HEK293 (cell line): ENCODE measurements at regions not wholly inside any gene's neighbourhood (a gene's known extent, or its start where the extent isn't known, plus 50 kb on each side); places are given as distances from the start of the nearest gene placed in this dataset.

ENCODE experiments used
- CTCF ChIA-PET: fragments of 350-600 bp; formaldehyde crosslinking; extraction: SDS; loops from one replicate; lab custom pipeline; 2021; ENCODE audit warnings: antibody characterized with exemption; lab: Yijun Ruan, JAX
- POLR2A ChIA-PET: fragments of 300-600 bp; formaldehyde crosslinking; extraction: SDS; loops from one replicate; lab custom pipeline; 2020; ENCODE audit warnings: antibody characterized with exemption, inconsistent platforms; lab: Yijun Ruan, JAX
- H3K27ac ChIP-seq: fragments of 200-500 bp; sonication (Bioruptor generic); 2 replicates; pipeline ENCODE4 v1.5.1; 2014; ENCODE audit warnings: low read depth, low read length, control low read depth, inconsistent platforms; ENCODE audit errors: extremely low read depth
- H3K36me3 ChIP-seq, 2 experiments: fragments of 200-500 bp in 1 of 2; sonication (Bioruptor generic) in 1 of 2; 1 replicate in 1 of 2; 2 replicates in 1 of 2; pipeline ENCODE4 v1.5.1; 2014 to 2017; ENCODE audit warnings: inconsistent platforms in 2 of 2, low read length in 2 of 2; ENCODE audit not compliant: control insufficient read depth in 2 of 2, insufficient read depth in 1 of 2
- H3K4me1 ChIP-seq: fragments of 200-500 bp; sonication (Bioruptor generic); 2 replicates; pipeline ENCODE4 v1.5.1; 2014; ENCODE audit warnings: mild to moderate bottlenecking, low read length, inconsistent platforms; ENCODE audit not compliant: control insufficient read depth, insufficient read depth
- H3K4me3 ChIP-seq: 2 replicates; pipeline ENCODE4 v1.5.1; 2011; ENCODE audit warnings: low read depth, mild to moderate bottlenecking, control low read depth, low read length, moderate library complexity
- H3K9me3 ChIP-seq: fragments of 200-500 bp; sonication (Bioruptor generic); 2 replicates; pipeline ENCODE4 v1.5.1; 2014; ENCODE audit warnings: low read depth, low read length, inconsistent platforms; ENCODE audit not compliant: control insufficient read depth, insufficient read depth
- EGR2 ChIP-seq: fragments of 450-650 bp; formaldehyde crosslinking; IDR thresholded peaks from 2 replicates; pipeline ENCODE4 v1.5.1; 2016; ENCODE audit warnings: low read depth, missing biosample characterization, missing genetic modification characterization
- GLI4 ChIP-seq: fragments of 450-650 bp; formaldehyde crosslinking; IDR thresholded peaks from 2 replicates; pipeline ENCODE4 v1.5.1; 2016; ENCODE audit warnings: missing biosample characterization, missing genetic modification characterization
- GLIS1 ChIP-seq: fragments of 450-650 bp; formaldehyde crosslinking; IDR thresholded peaks from 2 replicates; pipeline ENCODE4 v1.5.1; 2016; ENCODE audit warnings: missing biosample characterization, missing genetic modification characterization
- SP3 ChIP-seq: fragments of 450-650 bp; formaldehyde crosslinking; IDR thresholded peaks from 2 replicates; pipeline ENCODE4 v1.5.1; 2016; ENCODE audit warnings: missing biosample characterization, missing genetic modification characterization
- ZNF132 ChIP-seq: fragments of 450-650 bp; formaldehyde crosslinking; IDR thresholded peaks from 2 replicates; pipeline ENCODE4 v1.5.1; 2017; ENCODE audit warnings: missing biosample characterization, missing genetic modification characterization, borderline replicate concordance
- ZNF133 ChIP-seq: fragments of 450-650 bp; formaldehyde crosslinking; IDR thresholded peaks from 2 replicates; pipeline ENCODE4 v1.5.1; 2016; ENCODE audit warnings: missing biosample characterization, missing genetic modification characterization
- ZNF19 ChIP-seq: fragments of 450-650 bp; formaldehyde crosslinking; IDR thresholded peaks from 2 replicates; pipeline ENCODE4; 2016; ENCODE audit warnings: missing biosample characterization, missing genetic modification characterization, low read depth
- ZNF221 ChIP-seq: fragments of 450-650 bp; formaldehyde crosslinking; IDR thresholded peaks from 2 replicates; pipeline ENCODE4 v1.5.1; 2017; ENCODE audit warnings: missing biosample characterization, missing genetic modification characterization, borderline replicate concordance
- ZNF311 ChIP-seq: fragments of 450-650 bp; formaldehyde crosslinking; IDR thresholded peaks from 2 replicates; pipeline ENCODE4 v1.5.1; 2017; ENCODE audit warnings: missing biosample characterization, missing genetic modification characterization, borderline replicate concordance
- ZNF548 ChIP-seq: fragments of 450-650 bp; formaldehyde crosslinking; IDR thresholded peaks from 2 replicates; pipeline ENCODE4 v1.5.1; 2016; ENCODE audit warnings: missing biosample characterization, missing genetic modification characterization
- ZNF561 ChIP-seq: fragments of 450-650 bp; IDR thresholded peaks from 2 replicates; pipeline ENCODE4 v1.5.1; 2018; ENCODE audit warnings: missing biosample characterization, missing genetic modification characterization, borderline replicate concordance
- ZNF571 ChIP-seq: fragments of 450-650 bp; formaldehyde crosslinking; IDR thresholded peaks from 2 replicates; pipeline ENCODE4 v1.5.0; 2017; ENCODE audit warnings: missing biosample characterization, missing genetic modification characterization
- ZNF624 ChIP-seq: fragments of 450-650 bp; formaldehyde crosslinking; IDR thresholded peaks from 2 replicates; pipeline ENCODE4 v1.5.1; 2017; ENCODE audit warnings: missing biosample characterization, missing genetic modification characterization
- ZNF664 ChIP-seq: fragments of 450-650 bp; formaldehyde crosslinking; IDR thresholded peaks from 2 replicates; pipeline ENCODE4 v1.5.1; 2016; ENCODE audit warnings: missing biosample characterization, missing genetic modification characterization
- ZNF707 ChIP-seq: fragments of 450-650 bp; formaldehyde crosslinking; IDR thresholded peaks from 2 replicates; pipeline ENCODE4 v1.5.1; 2016; ENCODE audit warnings: missing biosample characterization, missing genetic modification characterization
- ZNF777 ChIP-seq: fragments of 450-650 bp; formaldehyde crosslinking; IDR thresholded peaks from 2 replicates; pipeline ENCODE4 v1.5.1; 2017; ENCODE audit warnings: missing biosample characterization, missing genetic modification characterization, borderline replicate concordance
- TF ChIP-seq, protein P1 (sequence below): IDR thresholded peaks from 2 replicates; pipeline ENCODE4 v1.6.1; 2011; ENCODE audit warnings: mild to moderate bottlenecking, low read depth, low read length, borderline replicate concordance
- TF ChIP-seq, protein P2 (sequence below): fragments of 450-650 bp; formaldehyde crosslinking; conservative IDR thresholded peaks from 2 replicates; pipeline ENCODE4 v1.5.1; 2016; ENCODE audit warnings: low read depth, missing biosample characterization, missing genetic modification characterization
- TF ChIP-seq, protein P3 (sequence below): fragments of 450-650 bp; formaldehyde crosslinking; IDR thresholded peaks from 2 replicates; pipeline ENCODE4 v1.5.1; 2017; ENCODE audit warnings: missing biosample characterization, missing genetic modification characterization
- TF ChIP-seq, protein P4 (sequence below): fragments of 450-650 bp; formaldehyde crosslinking; IDR thresholded peaks from 2 replicates; pipeline ENCODE4 v1.5.1; 2017; ENCODE audit warnings: missing biosample characterization, missing genetic modification characterization
- TF ChIP-seq, protein P5 (sequence below): fragments of 450-650 bp; formaldehyde crosslinking; IDR thresholded peaks from 2 replicates; pipeline ENCODE4 v1.5.1; 2016; ENCODE audit warnings: missing biosample characterization, missing genetic modification characterization, borderline replicate concordance

DNA sequence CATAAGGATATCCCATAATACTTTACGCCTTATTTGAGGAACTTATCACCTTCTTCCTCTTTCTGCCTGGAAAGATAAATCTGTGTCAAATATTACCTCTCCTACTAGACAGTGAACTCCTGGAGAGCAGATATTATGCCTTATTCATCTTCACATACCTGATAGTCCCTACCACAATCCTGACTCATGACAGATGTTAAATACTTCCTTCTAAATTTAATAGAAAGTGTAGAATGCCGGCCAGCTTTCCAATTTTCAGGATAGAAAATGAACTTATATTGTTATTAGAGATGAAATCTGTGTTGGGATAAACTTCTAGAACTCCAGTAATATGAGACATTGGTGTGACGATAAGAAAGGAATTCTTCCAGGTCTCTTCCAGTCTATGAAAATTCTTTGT, 89.0 kb downstream of the GCNT4 start (continued):
- TF ChIP-seq ZNF311 (tag by site-specific recombination) (no peak), ZNF624 (tag by site-specific recombination) (no peak), SP3 (tag by site-specific recombination) (no peak), ZNF664 (tag by site-specific recombination) (no peak)
- TF ChIP-seq, protein P1, sequence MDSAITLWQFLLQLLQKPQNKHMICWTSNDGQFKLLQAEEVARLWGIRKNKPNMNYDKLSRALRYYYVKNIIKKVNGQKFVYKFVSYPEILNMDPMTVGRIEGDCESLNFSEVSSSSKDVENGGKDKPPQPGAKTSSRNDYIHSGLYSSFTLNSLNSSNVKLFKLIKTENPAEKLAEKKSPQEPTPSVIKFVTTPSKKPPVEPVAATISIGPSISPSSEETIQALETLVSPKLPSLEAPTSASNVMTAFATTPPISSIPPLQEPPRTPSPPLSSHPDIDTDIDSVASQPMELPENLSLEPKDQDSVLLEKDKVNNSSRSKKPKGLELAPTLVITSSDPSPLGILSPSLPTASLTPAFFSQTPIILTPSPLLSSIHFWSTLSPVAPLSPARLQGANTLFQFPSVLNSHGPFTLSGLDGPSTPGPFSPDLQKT, result no peak
- TF ChIP-seq, protein P2, sequence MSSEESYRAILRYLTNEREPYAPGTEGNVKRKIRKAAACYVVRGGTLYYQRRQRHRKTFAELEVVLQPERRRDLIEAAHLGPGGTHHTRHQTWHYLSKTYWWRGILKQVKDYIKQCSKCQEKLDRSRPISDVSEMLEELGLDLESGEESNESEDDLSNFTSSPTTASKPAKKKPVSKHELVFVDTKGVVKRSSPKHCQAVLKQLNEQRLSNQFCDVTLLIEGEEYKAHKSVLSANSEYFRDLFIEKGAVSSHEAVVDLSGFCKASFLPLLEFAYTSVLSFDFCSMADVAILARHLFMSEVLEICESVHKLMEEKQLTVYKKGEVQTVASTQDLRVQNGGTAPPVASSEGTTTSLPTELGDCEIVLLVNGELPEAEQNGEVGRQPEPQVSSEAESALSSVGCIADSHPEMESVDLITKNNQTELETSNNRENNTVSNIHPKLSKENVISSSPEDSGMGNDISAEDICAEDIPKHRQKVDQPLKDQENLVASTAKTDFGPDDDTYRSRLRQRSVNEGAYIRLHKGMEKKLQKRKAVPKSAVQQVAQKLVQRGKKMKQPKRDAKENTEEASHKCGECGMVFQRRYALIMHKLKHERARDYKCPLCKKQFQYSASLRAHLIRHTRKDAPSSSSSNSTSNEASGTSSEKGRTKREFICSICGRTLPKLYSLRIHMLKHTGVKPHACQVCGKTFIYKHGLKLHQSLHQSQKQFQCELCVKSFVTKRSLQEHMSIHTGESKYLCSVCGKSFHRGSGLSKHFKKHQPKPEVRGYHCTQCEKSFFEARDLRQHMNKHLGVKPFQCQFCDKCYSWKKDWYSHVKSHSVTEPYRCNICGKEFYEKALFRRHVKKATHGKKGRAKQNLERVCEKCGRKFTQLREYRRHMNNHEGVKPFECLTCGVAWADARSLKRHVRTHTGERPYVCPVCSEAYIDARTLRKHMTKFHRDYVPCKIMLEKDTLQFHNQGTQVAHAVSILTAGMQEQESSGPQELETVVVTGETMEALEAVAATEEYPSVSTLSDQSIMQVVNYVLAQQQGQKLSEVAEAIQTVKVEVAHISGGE (tag by site-specific recombination), result no peak

DNA sequence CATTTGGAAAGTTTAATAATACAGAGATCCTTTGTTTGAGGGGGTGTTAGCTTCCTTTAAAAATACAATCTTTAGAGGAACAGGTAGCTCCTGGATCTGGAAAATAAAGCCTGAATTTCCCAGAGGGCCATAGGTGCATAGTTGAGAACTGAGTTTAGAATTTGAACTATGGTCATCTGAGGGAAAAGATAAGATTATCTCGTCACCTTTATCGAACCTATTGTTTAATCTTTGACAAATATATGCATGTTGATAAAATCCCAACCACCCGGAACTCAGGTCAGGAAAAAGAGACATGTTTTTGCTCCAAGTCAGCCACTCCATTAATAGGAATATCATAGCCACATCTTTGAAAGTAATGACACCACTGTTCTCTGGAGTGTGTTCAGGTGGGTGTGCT, 91.7 kb upstream of the FAM169A start:
- Histone ChIP-seq H3K4me3 (no peak overlapping the region), H3K27ac (no peak overlapping the region), H3K36me3 (no peaks in the 10 kb centered on the region), H3K9me3 (no peaks in the 10 kb centered on the region), H3K4me1 (no peaks in the 10 kb centered on the region)
- CTCF ChIA-PET, result no interaction called here
- POLR2A ChIA-PET, result no interaction called here
- TF ChIP-seq ZNF132 (no peak), ZNF221 (tag by site-specific recombination) (no peak), GLIS1 (tag by site-specific recombination) (no peak), EGR2 (no peak), ZNF707 (tag by site-specific recombination) (no peak), ZNF133 (tag by site-specific recombination) (no peak), ZNF571 (tag by site-specific recombination) (no peak), ZNF548 (tag by site-specific recombination) (no peak), ZNF19 (no peak), ZNF777 (tag by site-specific recombination) (no peak), GLI4 (tag by site-specific recombination) (no peak), ZNF561 (no peak)
- TF ChIP-seq, protein P3, sequence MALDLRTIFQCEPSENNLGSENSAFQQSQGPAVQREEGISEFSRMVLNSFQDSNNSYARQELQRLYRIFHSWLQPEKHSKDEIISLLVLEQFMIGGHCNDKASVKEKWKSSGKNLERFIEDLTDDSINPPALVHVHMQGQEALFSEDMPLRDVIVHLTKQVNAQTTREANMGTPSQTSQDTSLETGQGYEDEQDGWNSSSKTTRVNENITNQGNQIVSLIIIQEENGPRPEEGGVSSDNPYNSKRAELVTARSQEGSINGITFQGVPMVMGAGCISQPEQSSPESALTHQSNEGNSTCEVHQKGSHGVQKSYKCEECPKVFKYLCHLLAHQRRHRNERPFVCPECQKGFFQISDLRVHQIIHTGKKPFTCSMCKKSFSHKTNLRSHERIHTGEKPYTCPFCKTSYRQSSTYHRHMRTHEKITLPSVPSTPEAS (tag by site-specific recombination), result no peak
- TF ChIP-seq, protein P4, sequence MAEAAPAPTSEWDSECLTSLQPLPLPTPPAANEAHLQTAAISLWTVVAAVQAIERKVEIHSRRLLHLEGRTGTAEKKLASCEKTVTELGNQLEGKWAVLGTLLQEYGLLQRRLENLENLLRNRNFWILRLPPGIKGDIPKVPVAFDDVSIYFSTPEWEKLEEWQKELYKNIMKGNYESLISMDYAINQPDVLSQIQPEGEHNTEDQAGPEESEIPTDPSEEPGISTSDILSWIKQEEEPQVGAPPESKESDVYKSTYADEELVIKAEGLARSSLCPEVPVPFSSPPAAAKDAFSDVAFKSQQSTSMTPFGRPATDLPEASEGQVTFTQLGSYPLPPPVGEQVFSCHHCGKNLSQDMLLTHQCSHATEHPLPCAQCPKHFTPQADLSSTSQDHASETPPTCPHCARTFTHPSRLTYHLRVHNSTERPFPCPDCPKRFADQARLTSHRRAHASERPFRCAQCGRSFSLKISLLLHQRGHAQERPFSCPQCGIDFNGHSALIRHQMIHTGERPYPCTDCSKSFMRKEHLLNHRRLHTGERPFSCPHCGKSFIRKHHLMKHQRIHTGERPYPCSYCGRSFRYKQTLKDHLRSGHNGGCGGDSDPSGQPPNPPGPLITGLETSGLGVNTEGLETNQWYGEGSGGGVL (tag by site-specific recombination), result no peak
- TF ChIP-seq, protein P5, sequence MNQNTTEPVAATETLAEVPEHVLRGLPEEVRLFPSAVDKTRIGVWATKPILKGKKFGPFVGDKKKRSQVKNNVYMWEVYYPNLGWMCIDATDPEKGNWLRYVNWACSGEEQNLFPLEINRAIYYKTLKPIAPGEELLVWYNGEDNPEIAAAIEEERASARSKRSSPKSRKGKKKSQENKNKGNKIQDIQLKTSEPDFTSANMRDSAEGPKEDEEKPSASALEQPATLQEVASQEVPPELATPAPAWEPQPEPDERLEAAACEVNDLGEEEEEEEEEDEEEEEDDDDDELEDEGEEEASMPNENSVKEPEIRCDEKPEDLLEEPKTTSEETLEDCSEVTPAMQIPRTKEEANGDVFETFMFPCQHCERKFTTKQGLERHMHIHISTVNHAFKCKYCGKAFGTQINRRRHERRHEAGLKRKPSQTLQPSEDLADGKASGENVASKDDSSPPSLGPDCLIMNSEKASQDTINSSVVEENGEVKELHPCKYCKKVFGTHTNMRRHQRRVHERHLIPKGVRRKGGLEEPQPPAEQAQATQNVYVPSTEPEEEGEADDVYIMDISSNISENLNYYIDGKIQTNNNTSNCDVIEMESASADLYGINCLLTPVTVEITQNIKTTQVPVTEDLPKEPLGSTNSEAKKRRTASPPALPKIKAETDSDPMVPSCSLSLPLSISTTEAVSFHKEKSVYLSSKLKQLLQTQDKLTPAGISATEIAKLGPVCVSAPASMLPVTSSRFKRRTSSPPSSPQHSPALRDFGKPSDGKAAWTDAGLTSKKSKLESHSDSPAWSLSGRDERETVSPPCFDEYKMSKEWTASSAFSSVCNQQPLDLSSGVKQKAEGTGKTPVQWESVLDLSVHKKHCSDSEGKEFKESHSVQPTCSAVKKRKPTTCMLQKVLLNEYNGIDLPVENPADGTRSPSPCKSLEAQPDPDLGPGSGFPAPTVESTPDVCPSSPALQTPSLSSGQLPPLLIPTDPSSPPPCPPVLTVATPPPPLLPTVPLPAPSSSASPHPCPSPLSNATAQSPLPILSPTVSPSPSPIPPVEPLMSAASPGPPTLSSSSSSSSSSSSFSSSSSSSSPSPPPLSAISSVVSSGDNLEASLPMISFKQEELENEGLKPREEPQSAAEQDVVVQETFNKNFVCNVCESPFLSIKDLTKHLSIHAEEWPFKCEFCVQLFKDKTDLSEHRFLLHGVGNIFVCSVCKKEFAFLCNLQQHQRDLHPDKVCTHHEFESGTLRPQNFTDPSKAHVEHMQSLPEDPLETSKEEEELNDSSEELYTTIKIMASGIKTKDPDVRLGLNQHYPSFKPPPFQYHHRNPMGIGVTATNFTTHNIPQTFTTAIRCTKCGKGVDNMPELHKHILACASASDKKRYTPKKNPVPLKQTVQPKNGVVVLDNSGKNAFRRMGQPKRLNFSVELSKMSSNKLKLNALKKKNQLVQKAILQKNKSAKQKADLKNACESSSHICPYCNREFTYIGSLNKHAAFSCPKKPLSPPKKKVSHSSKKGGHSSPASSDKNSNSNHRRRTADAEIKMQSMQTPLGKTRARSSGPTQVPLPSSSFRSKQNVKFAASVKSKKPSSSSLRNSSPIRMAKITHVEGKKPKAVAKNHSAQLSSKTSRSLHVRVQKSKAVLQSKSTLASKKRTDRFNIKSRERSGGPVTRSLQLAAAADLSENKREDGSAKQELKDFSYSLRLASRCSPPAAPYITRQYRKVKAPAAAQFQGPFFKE (tag by site-specific recombination), result no peak
